SK-N-SH treated with all-trans-retinoic acid at 6 μM for 48 hours (cell line): ENCODE measurements at regions not wholly inside any gene's neighbourhood (a gene's known extent, or its start where the extent isn't known, plus 50 kb on each side); places are given as distances from the start of the nearest gene placed in this dataset.

Source experiments
- CSDC2 ChIP-seq: fragments of 250-450 bp; sonication (Bioruptor Pico); IDR thresholded peaks from 2 replicates; pipeline ENCODE4 v1.5.0; 2020; ENCODE audit warnings: mild to moderate bottlenecking, moderate library complexity
- ESRRG ChIP-seq: fragments of 250-450 bp; sonication (Bioruptor Pico); IDR thresholded peaks from 2 replicates; pipeline ENCODE4 v1.6.1; 2021; ENCODE audit warnings: mild to moderate bottlenecking
- PATZ1 ChIP-seq: fragments of 250-450 bp; sonication (Bioruptor Pico); IDR thresholded peaks from 2 replicates; pipeline ENCODE4 v1.8.0; 2020; ENCODE audit warnings: mild to moderate bottlenecking, moderate library complexity, borderline replicate concordance
- SNAI2 ChIP-seq: fragments of 250-450 bp; sonication (Bioruptor Pico); IDR thresholded peaks from 2 replicates; pipeline ENCODE4 v1.5.0; 2020; ENCODE audit warnings: mild to moderate bottlenecking, moderate library complexity
- TCF4 ChIP-seq: fragments of 250-450 bp; sonication (Bioruptor Pico); IDR thresholded peaks from 2 replicates; pipeline ENCODE4 v1.8.0; 2021; ENCODE audit warnings: mild to moderate bottlenecking, moderate library complexity, borderline replicate concordance
- TOX ChIP-seq: fragments of 250-450 bp; sonication (Bioruptor Pico); IDR thresholded peaks from 2 replicates; pipeline ENCODE4 v1.8.0; 2021; ENCODE audit warnings: mild to moderate bottlenecking, moderate library complexity, borderline replicate concordance
- TSHZ2 ChIP-seq: fragments of 250-450 bp; sonication (Bioruptor Pico); IDR thresholded peaks from 2 replicates; pipeline ENCODE4 v1.5.0; 2020; ENCODE audit warnings: mild to moderate bottlenecking, moderate library complexity
- ZFP3 ChIP-seq: fragments of 250-450 bp; sonication (Bioruptor Pico); IDR thresholded peaks from 2 replicates; pipeline ENCODE4 v1.5.0; 2020; ENCODE audit warnings: mild to moderate bottlenecking, moderate library complexity
- ZFP30 ChIP-seq: fragments of 450-650 bp; formaldehyde crosslinking; IDR thresholded peaks from 2 replicates; pipeline ENCODE4 v1.5.0; 2022; ENCODE audit warnings: mild to moderate bottlenecking, moderate library complexity
- ZNF565 ChIP-seq: fragments of 450-650 bp; formaldehyde crosslinking; conservative IDR thresholded peaks from 2 replicates; pipeline ENCODE4 v1.5.0; 2020; ENCODE audit warnings: low read depth, mild to moderate bottlenecking, moderate library complexity
- ZNF8 ChIP-seq: fragments of 450-650 bp; formaldehyde crosslinking; IDR thresholded peaks from 2 replicates; pipeline ENCODE4 v1.5.0; 2020; ENCODE audit warnings: mild to moderate bottlenecking, moderate library complexity

DNA sequence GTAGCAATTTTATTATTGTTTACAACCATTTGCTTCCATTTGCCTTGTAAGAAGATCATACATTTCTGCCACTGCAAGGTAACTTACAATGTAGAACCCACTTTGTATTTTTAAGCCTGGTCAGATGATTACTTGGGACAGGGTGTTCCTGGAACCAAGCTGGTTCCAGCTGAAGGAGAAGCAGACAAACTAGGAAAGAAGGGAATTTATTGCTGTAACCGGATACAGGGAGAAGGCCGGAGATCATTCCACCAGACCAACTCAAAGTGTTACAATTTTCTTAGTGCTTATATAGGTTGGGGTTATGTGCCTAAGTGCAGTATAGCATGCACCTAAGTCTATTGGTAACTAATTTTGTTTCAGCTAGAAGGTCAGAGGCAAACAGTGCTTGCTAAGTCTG is 104.4 kb downstream of the MANEA start:
- no peak for TF ChIP-seq PATZ1 (CRISPR knock-in tag)
- no peak for TF ChIP-seq ESRRG (CRISPR knock-in tag)
- no peak for TF ChIP-seq CSDC2
- TF ChIP-seq ZNF8 (CRISPR knock-in tag): no peak
- no peak for TF ChIP-seq ZFP3 (CRISPR knock-in tag)
- TF ChIP-seq SNAI2 (CRISPR knock-in tag): no peak
- TF ChIP-seq ZNF565 (CRISPR knock-in tag): no peak
- no peak for TF ChIP-seq TSHZ2
- TF ChIP-seq TOX: no peak
- no peak for TF ChIP-seq TCF4 (CRISPR knock-in tag)
- no peak for TF ChIP-seq ZFP30
